ENCODE measurements at regions not wholly inside any gene's neighbourhood (a gene's known extent, or its start where the extent isn't known, plus 50 kb on each side); places are given as distances from the start of the nearest gene placed in this dataset.

- TF ChIP-seq, protein P1, sequence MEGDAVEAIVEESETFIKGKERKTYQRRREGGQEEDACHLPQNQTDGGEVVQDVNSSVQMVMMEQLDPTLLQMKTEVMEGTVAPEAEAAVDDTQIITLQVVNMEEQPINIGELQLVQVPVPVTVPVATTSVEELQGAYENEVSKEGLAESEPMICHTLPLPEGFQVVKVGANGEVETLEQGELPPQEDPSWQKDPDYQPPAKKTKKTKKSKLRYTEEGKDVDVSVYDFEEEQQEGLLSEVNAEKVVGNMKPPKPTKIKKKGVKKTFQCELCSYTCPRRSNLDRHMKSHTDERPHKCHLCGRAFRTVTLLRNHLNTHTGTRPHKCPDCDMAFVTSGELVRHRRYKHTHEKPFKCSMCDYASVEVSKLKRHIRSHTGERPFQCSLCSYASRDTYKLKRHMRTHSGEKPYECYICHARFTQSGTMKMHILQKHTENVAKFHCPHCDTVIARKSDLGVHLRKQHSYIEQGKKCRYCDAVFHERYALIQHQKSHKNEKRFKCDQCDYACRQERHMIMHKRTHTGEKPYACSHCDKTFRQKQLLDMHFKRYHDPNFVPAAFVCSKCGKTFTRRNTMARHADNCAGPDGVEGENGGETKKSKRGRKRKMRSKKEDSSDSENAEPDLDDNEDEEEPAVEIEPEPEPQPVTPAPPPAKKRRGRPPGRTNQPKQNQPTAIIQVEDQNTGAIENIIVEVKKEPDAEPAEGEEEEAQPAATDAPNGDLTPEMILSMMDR (IDR thresholded peaks at IDR 0.05), result no peak
- TF ChIP-seq POLR2A (IDR thresholded peaks at IDR 0.05; ENCODE audit: low read depth), result no peak
- TF ChIP-seq POLR2AphosphoS5 (IDR thresholded peaks at IDR 0.05), result peak; percentile 28 to 42
These were observed 70.6 kb upstream of the DST start for GRCh38 chr6:56713254-56713672.
